Chondrocyte (in vitro differentiated cells): ENCODE measurements at regions not wholly inside any gene's neighbourhood (a gene's known extent, or its start where the extent isn't known, plus 50 kb on each side); places are given as distances from the start of the nearest gene placed in this dataset.
"Not testable (repeated sequence)": the region's sequence is repeated elsewhere in the genome, so short reads cannot be mapped to it uniquely, and the experiment has no call there.

ENCODE experiments used
- DNase-seq: peaks from one replicate; pipeline ENCODE4 v3.0.0; 2021; ENCODE audit warnings: mixed read lengths, low spot score
- H3K27ac Mint-ChIP-seq: one replicate; pipeline ENCODE4 v1.8.0; 2021; ENCODE audit warnings: mild to moderate bottlenecking, moderate library complexity, mixed read lengths; ENCODE audit not compliant: unreplicated experiment
- H3K27me3 Mint-ChIP-seq: 2 replicates; pipeline ENCODE4 v1.8.0; 2021; ENCODE audit warnings: low read depth, mixed read lengths
- H3K36me3 Mint-ChIP-seq: 2 replicates; pipeline ENCODE4 v1.8.0; 2021; ENCODE audit warnings: low read depth, mixed read lengths
- H3K4me1 Mint-ChIP-seq: 2 replicates; pipeline ENCODE4 v1.8.0; 2021; ENCODE audit warnings: low read depth, mild to moderate bottlenecking, mixed read lengths
- H3K4me3 Mint-ChIP-seq: one replicate; pipeline ENCODE4 v1.8.0; 2021; ENCODE audit warnings: mild to moderate bottlenecking, moderate library complexity, mixed read lengths; ENCODE audit not compliant: unreplicated experiment
- H3K9me3 Mint-ChIP-seq: 2 replicates; pipeline ENCODE4 v1.8.0; 2021; ENCODE audit warnings: low read depth, mixed read lengths
- TF ChIP-seq, protein P1 (sequence below): fragments of 200-600 bp; sonication (generic); IDR thresholded peaks from 2 replicates; pipeline ENCODE4 v1.5.0; 2021; ENCODE audit warnings: antibody characterized with exemption, mild to moderate bottlenecking, moderate library complexity

DNA sequence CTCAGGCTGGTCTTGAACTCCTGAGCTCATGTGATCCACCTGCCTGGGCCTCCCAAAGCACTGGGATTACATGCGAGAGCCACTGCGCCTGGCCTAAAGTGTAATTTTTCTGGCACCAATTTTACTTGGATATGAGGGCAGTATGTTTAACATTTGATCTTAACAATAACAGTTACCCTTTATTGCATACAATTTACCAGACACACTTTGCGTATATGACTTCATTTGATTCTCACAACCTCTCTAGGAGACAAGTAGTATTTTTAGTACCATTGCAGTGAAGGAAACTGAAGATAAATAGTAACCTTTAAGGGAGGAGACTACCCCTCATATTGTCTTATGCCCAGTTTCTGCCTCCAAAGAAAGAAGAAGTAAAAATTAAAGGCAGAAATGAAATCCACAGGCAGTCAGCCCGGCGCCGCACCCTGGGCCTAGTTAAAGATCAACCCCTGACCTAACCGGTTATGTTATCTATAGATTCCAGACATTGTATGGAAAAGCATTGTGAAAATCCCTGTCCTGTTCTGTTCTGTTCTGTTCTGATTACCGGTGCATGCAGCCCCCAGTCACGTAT, 54.0 kb downstream of the CYP26A1 start:
- not testable (repeated sequence) for H3K27ac Mint-ChIP-seq, H3K4me3 Mint-ChIP-seq, H3K36me3 Mint-ChIP-seq, H3K4me1 Mint-ChIP-seq, H3K27me3 Mint-ChIP-seq, DNase-seq
- peaks cover 18% of the 10 kb centered on the region for H3K9me3 Mint-ChIP-seq

- H3K36me3 Mint-ChIP-seq = no peaks in the 10 kb centered on the region
- no peak for DNase-seq
- H3K27ac Mint-ChIP-seq = no peak overlapping the region
- H3K27me3 Mint-ChIP-seq = peaks cover 2% of the 10 kb centered on the region
- H3K9me3 Mint-ChIP-seq = peaks cover 3% of the 10 kb centered on the region
- TF ChIP-seq, protein P1, sequence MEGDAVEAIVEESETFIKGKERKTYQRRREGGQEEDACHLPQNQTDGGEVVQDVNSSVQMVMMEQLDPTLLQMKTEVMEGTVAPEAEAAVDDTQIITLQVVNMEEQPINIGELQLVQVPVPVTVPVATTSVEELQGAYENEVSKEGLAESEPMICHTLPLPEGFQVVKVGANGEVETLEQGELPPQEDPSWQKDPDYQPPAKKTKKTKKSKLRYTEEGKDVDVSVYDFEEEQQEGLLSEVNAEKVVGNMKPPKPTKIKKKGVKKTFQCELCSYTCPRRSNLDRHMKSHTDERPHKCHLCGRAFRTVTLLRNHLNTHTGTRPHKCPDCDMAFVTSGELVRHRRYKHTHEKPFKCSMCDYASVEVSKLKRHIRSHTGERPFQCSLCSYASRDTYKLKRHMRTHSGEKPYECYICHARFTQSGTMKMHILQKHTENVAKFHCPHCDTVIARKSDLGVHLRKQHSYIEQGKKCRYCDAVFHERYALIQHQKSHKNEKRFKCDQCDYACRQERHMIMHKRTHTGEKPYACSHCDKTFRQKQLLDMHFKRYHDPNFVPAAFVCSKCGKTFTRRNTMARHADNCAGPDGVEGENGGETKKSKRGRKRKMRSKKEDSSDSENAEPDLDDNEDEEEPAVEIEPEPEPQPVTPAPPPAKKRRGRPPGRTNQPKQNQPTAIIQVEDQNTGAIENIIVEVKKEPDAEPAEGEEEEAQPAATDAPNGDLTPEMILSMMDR = no peak
- no peak overlapping the region for H3K4me3 Mint-ChIP-seq
- H3K4me1 Mint-ChIP-seq = peaks cover 12% of the 10 kb centered on the region
Observed at GRCh38 chr10:93131986-93132385, 58.3 kb downstream of the CYP26A1 start.

GRCh38 chr10:93138113-93138870, 64.6 kb downstream of the CYP26A1 start:
- peaks cover 2% of the 10 kb centered on the region for H3K27me3 Mint-ChIP-seq
- H3K27ac Mint-ChIP-seq = peak overlapping the region; percentile 52
- no peaks in the 10 kb centered on the region for H3K36me3 Mint-ChIP-seq
- no peaks in the 10 kb centered on the region for H3K9me3 Mint-ChIP-seq
- H3K4me1 Mint-ChIP-seq = peaks cover 14% of the 10 kb centered on the region
- H3K4me3 Mint-ChIP-seq = no peak overlapping the region
- no peak for DNase-seq
- TF ChIP-seq, protein P1 = no peak

DNA sequence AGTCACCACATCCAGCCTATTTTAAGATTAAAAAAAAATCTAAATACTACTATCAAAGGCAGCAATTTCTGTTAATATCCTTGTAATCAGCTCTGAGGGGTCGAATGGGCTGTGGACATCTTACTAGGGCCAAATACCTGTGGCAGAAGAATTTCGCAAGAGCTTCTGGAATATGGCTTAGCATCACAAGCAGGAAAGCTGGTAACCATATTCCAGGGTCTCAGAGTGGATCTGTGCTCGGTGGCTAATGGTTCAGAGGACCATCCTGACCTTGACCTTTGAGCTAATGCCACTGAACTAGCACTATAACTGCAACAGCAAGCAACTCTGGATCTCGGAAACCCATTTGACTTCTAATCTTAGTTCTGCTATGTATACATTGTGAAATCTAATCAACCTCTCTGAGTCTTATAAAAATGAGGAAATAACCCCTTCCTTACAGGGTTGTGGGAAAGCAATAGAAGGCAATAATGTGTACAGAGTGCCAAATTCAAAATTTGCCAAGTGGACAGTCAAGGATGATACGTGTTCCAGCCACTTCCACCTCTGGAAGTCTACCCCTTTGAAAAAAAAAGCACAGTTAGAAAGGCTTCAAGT, 65.5 kb downstream of the CYP26A1 start:
- no peaks in the 10 kb centered on the region for H3K36me3 Mint-ChIP-seq
- no peaks in the 10 kb centered on the region for H3K9me3 Mint-ChIP-seq
- TF ChIP-seq, protein P1 = no peak
- peaks cover 2% of the 10 kb centered on the region for H3K27me3 Mint-ChIP-seq
- H3K27ac Mint-ChIP-seq = no peak overlapping the region
- peaks cover 14% of the 10 kb centered on the region for H3K4me1 Mint-ChIP-seq
- H3K4me3 Mint-ChIP-seq = no peak overlapping the region
- no peak for DNase-seq

- H3K4me1 Mint-ChIP-seq = peaks cover 17% of the 10 kb centered on the region
- no peak for DNase-seq
- no peak overlapping the region for H3K4me3 Mint-ChIP-seq
- TF ChIP-seq, protein P1 = no peak
- no peak overlapping the region for H3K27ac Mint-ChIP-seq
- H3K27me3 Mint-ChIP-seq = no peaks in the 10 kb centered on the region
- no peaks in the 10 kb centered on the region for H3K36me3 Mint-ChIP-seq
- no peaks in the 10 kb centered on the region for H3K9me3 Mint-ChIP-seq
Observed at GRCh38 chr10:93142534-93142933, 68.8 kb downstream of the CYP26A1 start.
